H1 (cell line): ENCODE measurements at regions not wholly inside any gene's neighbourhood (a gene's known extent, or its start where the extent isn't known, plus 50 kb on each side); places are given as distances from the start of the nearest gene placed in this dataset.

Experiments used
- CTCF ChIA-PET: fragments of 300-600 bp; sonication (Branson Sonifier 250); formaldehyde crosslinking; loops from one replicate; lab custom pipeline; 2021; ENCODE audit not compliant: partially characterized antibody; lab: Charles Lee
- POLR2A ChIA-PET: fragments of 300-600 bp; sonication (Branson Sonifier 250); formaldehyde crosslinking; loops from one replicate; lab custom pipeline; 2021; ENCODE audit warnings: inconsistent platforms; ENCODE audit not compliant: partially characterized antibody; lab: Charles Lee
- DNase-seq, 2 experiments: peaks; one replicate each; pipeline versions ENCODE4 v3.0.0 to v3.0.0-alpha.2; 2010 to 2022; ENCODE audit warnings: low spot score in 2 of 2, low read depth in 1 of 2, mixed read lengths in 1 of 2
- FAIRE-seq: peaks from 2 replicates; lab custom pipeline; 2011; peaks lifted over from hg19 to GRCh38; lab: Jason Lieb, UNC
- H2AFZ ChIP-seq: 2 replicates; pipeline ENCODE4 v1.8.1; 2012; ENCODE audit warnings: low read length, inconsistent platforms
- H2AK5ac ChIP-seq: 2 replicates; pipeline ENCODE4 v1.6.1; 2013; ENCODE audit warnings: low read depth, low read length
- H2BK120ac ChIP-seq: replicated peaks from 2 replicates; pipeline ENCODE3; 2013; ENCODE audit warnings: low read depth, low read length, inconsistent platforms
- H2BK12ac ChIP-seq: 2 replicates; pipeline ENCODE4 v1.6.1; 2013; ENCODE audit warnings: low read depth, low read length
- H2BK15ac ChIP-seq: 2 replicates; pipeline ENCODE4 v1.6.1; 2013; ENCODE audit warnings: low read length
- H2BK20ac ChIP-seq: 2 replicates; pipeline ENCODE4 v1.6.1; 2013; ENCODE audit warnings: low read length
- H2BK5ac ChIP-seq: 2 replicates; pipeline ENCODE4 v1.6.1; 2013; ENCODE audit warnings: low read depth, low read length
- H3K14ac ChIP-seq: 2 replicates; pipeline ENCODE4 v1.6.1; 2013; ENCODE audit warnings: inconsistent platforms; ENCODE audit not compliant: insufficient read length
- H3K18ac ChIP-seq: 2 replicates; pipeline ENCODE4 v1.6.1; 2013; ENCODE audit warnings: low read length; ENCODE audit errors: extremely low read depth
- H3K23ac ChIP-seq: 2 replicates; pipeline ENCODE4 v1.6.1; 2013; ENCODE audit warnings: inconsistent platforms; ENCODE audit not compliant: insufficient read length
- H3K23me2 ChIP-seq: 2 replicates; pipeline ENCODE4 v1.6.1; 2013; ENCODE audit warnings: low read depth, low read length
- H3K27ac ChIP-seq: 2 replicates; pipeline ENCODE4 v1.6.1; 2011; ENCODE audit warnings: low read depth, low read length, inconsistent platforms
- H3K27me3 ChIP-seq, 4 experiments: replicated peaks in 1 of 4; 1 replicate in 1 of 4; 2 replicates in 3 of 4; pipeline versions ENCODE4 v1.6.1 to v1.8.1; 2011 to 2013; ENCODE audit warnings: low read length in 3 of 4, mild to moderate bottlenecking in 3 of 4, inconsistent platforms in 2 of 4, mixed read lengths in 2 of 4, moderate library complexity in 1 of 4; ENCODE audit not compliant: control insufficient read depth in 3 of 4, insufficient read depth in 3 of 4; ENCODE audit errors: extremely low read depth in 1 of 4
- H3K36me3 ChIP-seq, 4 experiments: 2 replicates each; pipeline versions ENCODE4 v1.6.1 to v1.8.1; 2011 to 2013; ENCODE audit warnings: mild to moderate bottlenecking in 4 of 4, low read length in 3 of 4, moderate library complexity in 2 of 4, control low read depth in 1 of 4, inconsistent platforms in 1 of 4; ENCODE audit not compliant: insufficient read depth in 4 of 4, control insufficient read depth in 2 of 4
- H3K4ac ChIP-seq: replicated peaks from 2 replicates; pipeline ENCODE3; 2013; ENCODE audit warnings: low read length, low read depth, mixed read lengths, inconsistent platforms; ENCODE audit not compliant: insufficient read length
- H3K4me1 ChIP-seq, 4 experiments: replicated peaks in 1 of 4; 1 replicate in 1 of 4; 2 replicates in 3 of 4; pipeline versions ENCODE4 v1.6.1 to v1.8.1; 2011 to 2013; ENCODE audit warnings: low read length in 3 of 4, inconsistent platforms in 2 of 4, mixed read lengths in 1 of 4; ENCODE audit not compliant: insufficient read depth in 4 of 4, control insufficient read depth in 3 of 4
- H3K4me2 ChIP-seq, 2 experiments: 2 replicates each; pipeline versions ENCODE4 v1.6.1 to v1.8.1; 2011 to 2013; ENCODE audit warnings: low read depth in 2 of 2, low read length in 2 of 2, control low read depth in 1 of 2, inconsistent platforms in 1 of 2, mild to moderate bottlenecking in 1 of 2; ENCODE audit not compliant: insufficient read depth in 1 of 2
- H3K4me3 ChIP-seq, 4 experiments: fragments of 200-600, 300-600 bp in 1 of 4; sonication (generic), shearing (Covaris generic), sonication (Bioruptor Twin) in 1 of 4; 2 replicates each; pipeline versions ENCODE4 v1.5.1 to v1.8.1; 2011 to 2016; ENCODE audit warnings: low read length in 4 of 4, low read depth in 3 of 4, control low read depth in 2 of 4, inconsistent platforms in 2 of 4, mild to moderate bottlenecking in 2 of 4, mixed read lengths in 1 of 4, moderate library complexity in 1 of 4; ENCODE audit not compliant: insufficient read depth in 2 of 4; ENCODE audit errors: extremely low read depth in 1 of 4
- H3K56ac ChIP-seq: replicated peaks from 2 replicates; pipeline ENCODE3; 2013; ENCODE audit warnings: low read depth, mild to moderate bottlenecking, mixed read lengths, low read length, inconsistent platforms; ENCODE audit not compliant: insufficient read length
- H3K79me1 ChIP-seq: 2 replicates; pipeline ENCODE4 v1.6.1; 2013; ENCODE audit warnings: low read depth, low read length, control low read depth
- H3K79me2 ChIP-seq, 2 experiments: 2 replicates each; pipeline versions ENCODE4 v1.6.1 to v1.8.1; 2012 to 2013; ENCODE audit warnings: low read length in 2 of 2, mild to moderate bottlenecking in 2 of 2, inconsistent platforms in 1 of 2; ENCODE audit not compliant: insufficient read depth in 2 of 2, control insufficient read depth in 1 of 2
- H3K9ac ChIP-seq, 4 experiments: replicated peaks in 1 of 4; 1 replicate in 1 of 4; 2 replicates in 3 of 4; pipeline versions ENCODE4 v1.6.1 to v1.8.1; 2011 to 2013; ENCODE audit warnings: low read depth in 3 of 4, low read length in 3 of 4, control low read depth in 2 of 4, mild to moderate bottlenecking in 2 of 4, moderate library complexity in 2 of 4, inconsistent platforms in 1 of 4; ENCODE audit errors: extremely low read depth in 1 of 4
- H3K9me3 ChIP-seq, 2 experiments: 2 replicates each; pipeline versions ENCODE4 v1.6.1 to v1.8.1; 2012 to 2013; ENCODE audit warnings: mild to moderate bottlenecking in 2 of 2, moderate library complexity in 2 of 2, control low read depth in 1 of 2, inconsistent platforms in 1 of 2, low read depth in 1 of 2, low read length in 1 of 2, mixed read lengths in 1 of 2; ENCODE audit not compliant: insufficient read depth in 2 of 2
- H4K20me1 ChIP-seq, 2 experiments: replicated peaks in 1 of 2; 2 replicates each; pipeline versions ENCODE3 to v1.8.1; 2011 to 2013; ENCODE audit warnings: inconsistent platforms in 2 of 2, low read length in 2 of 2, mild to moderate bottlenecking in 1 of 2; ENCODE audit not compliant: insufficient read depth in 2 of 2, control insufficient read depth in 1 of 2
- H4K5ac ChIP-seq: 2 replicates; pipeline ENCODE4 v1.6.1; 2013; ENCODE audit warnings: low read length, low read depth, mixed read lengths, inconsistent platforms; ENCODE audit not compliant: insufficient read length
- H4K8ac ChIP-seq: 2 replicates; pipeline ENCODE4 v1.8.0; 2013; ENCODE audit warnings: mild to moderate bottlenecking, moderate library complexity, low read length, inconsistent platforms; ENCODE audit not compliant: insufficient read depth; ENCODE audit errors: extremely low read depth
- H4K91ac ChIP-seq: replicated peaks from 2 replicates; pipeline ENCODE3; 2013; ENCODE audit warnings: low read length, mixed read lengths, inconsistent platforms; ENCODE audit not compliant: insufficient read length
- BCL11A ChIP-seq, 2 experiments: IDR thresholded peaks; one replicate each; pipeline ENCODE4 v1.6.1; 2011; ENCODE audit warnings: low read depth in 2 of 2, low read length in 2 of 2, mild to moderate bottlenecking in 2 of 2
- PHF8 ChIP-seq: fragments of 200-600 bp; sonication (generic); conservative IDR thresholded peaks from 2 replicates; pipeline ENCODE4 v1.7.1; 2012; ENCODE audit warnings: low read depth, mild to moderate bottlenecking, inconsistent platforms, low read length, moderate library complexity
- SIX5 ChIP-seq: IDR thresholded peaks from 2 replicates; pipeline ENCODE4 v1.6.1; 2011; ENCODE audit warnings: mild to moderate bottlenecking, low read depth, low read length
- SP1 ChIP-seq: IDR thresholded peaks from 2 replicates; pipeline ENCODE4 v1.6.1; 2011; ENCODE audit warnings: low read depth, low read length
- WGBS, 2 experiments: shearing (Covaris generic) in 1 of 2; methylation state at CpG; one replicate each; pipeline versions ENCODE4 v1.1.6 to v1.1.7; 2013 to 2015; ENCODE audit warnings: low lambda C conversion rate in 2 of 2, mixed read lengths in 2 of 2, inconsistent platforms in 1 of 2, low coverage in 1 of 2, missing lambda C conversion rate in 1 of 2; ENCODE audit not compliant: insufficient replicate concordance in 2 of 2, insufficient coverage in 1 of 2, insufficient read length in 1 of 2; ENCODE audit errors: extremely low coverage in 1 of 2, missing lambda C conversion rate in 1 of 2; 5-methylcytosine and 5-hydroxymethylcytosine counted together

DNA sequence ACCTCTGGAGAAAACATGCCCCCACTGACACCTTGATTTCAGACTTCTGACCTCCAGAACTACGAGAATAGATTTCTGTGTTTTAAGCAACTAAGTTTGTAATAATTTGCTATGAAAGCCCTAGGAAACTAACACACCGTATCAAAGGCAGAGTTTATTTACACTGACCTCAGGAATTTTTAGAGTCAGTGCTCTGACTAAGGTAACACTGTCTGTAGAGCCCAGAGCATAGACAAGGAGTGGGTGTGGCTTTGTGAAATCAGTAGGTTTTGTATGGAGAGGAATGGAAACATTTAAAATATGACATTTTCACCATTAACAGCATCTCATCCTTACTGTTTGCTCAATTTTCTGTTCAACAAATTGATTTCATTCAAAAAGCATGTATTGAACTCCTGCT is 764.4 kb upstream of the PCDH10 start:
- Histone ChIP-seq H4K20me1 (no peaks in the 10 kb centered on the region), H3K4me1 (no peaks in the 10 kb centered on the region), H4K91ac (no peak overlapping the region), H2BK12ac (no peak overlapping the region), H3K36me3 (no peaks in the 10 kb centered on the region), H2AK5ac (no peak overlapping the region), H3K56ac (no peak overlapping the region), H3K9me3 (no peaks in the 10 kb centered on the region; a peak in 1 of 4 replicates), H2AFZ (no peak overlapping the region), H3K79me1 (no peaks in the 10 kb centered on the region), H3K27me3 (no peaks in the 10 kb centered on the region), H2BK5ac (no peak overlapping the region), H3K4me3 (no peak overlapping the region), H2BK15ac (no peak overlapping the region), H3K23me2 (no peaks in the 10 kb centered on the region), H3K27ac (no peak overlapping the region), H3K18ac (no peak overlapping the region), H3K14ac (no peak overlapping the region), H3K4ac (no peak overlapping the region), H3K23ac (no peak overlapping the region), H4K8ac (no peak overlapping the region), H2BK20ac (no peak overlapping the region), H2BK120ac (no peak overlapping the region), H3K4me2 (no peak overlapping the region), H3K79me2 (no peaks in the 10 kb centered on the region), H3K9ac (no peak overlapping the region), H4K5ac (no peak overlapping the region)
- no peak for FAIRE-seq
- DNase-seq = no peak
- TF ChIP-seq SP1 (no peak), BCL11A (IDR thresholded peaks at IDR 0.05; ENCODE audit: low read depth in 2 of 2, low read length in 2 of 2) (no peak), PHF8 (no peak), SIX5 (no peak)
- ChIA-PET POLR2A (no interaction called here), CTCF (interaction anchor here (1.0 to 1.1 kb wide), 2 partner anchors 9 to 52 kb away, joined by 3 to 4 read pairs; no protein-coding TSS in a partner anchor)
- 98% methylated on average over 2 of the region's 2 CpGs; no CpG with 5 or more reads in 1 of the 2 experiments for WGBS, 2 experiments
